ENCODE measurements at regions not wholly inside any gene's neighbourhood (a gene's known extent, or its start where the extent isn't known, plus 50 kb on each side); places are given as distances from the start of the nearest gene placed in this dataset.

DNA sequence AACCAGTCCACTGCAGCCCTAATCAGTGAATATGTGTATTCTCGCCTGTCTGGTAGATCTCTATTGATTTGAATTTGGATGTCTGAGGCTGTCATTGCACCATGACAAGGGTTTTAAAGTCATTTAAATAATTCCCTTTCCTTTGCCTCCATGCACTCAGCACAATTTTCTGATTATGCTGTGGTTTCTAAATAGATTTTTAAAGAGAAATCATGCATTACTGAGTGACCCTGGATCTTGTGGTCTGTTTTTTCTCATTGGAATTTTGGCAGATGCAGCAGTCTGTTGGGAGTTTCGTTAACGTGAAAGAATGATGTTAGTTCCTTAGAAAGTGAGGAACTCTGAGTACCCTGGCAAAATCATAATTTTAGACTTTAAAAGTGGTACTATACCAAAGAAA, 396.0 kb downstream of the LRRC70 start:
- in situ Hi-C loops (cut with MboI; ENCODE audit: low sequenced_read_pairs in 4 of 4) (no loop called here), intact Hi-C loops (cut with DNase I; ENCODE audit: low total_unique reads) (no loop called here)
- no peaks in the 10 kb centered on the region for H3K27me3 ChIP-seq
- DNase-seq (no peak), ATAC-seq (no peak)
- no peaks in the 10 kb centered on the region for H3K9me3 ChIP-seq
- H3K4me1 ChIP-seq, result no peaks in the 10 kb centered on the region
- no peak overlapping the region for H3K27ac ChIP-seq
- no peaks in the 10 kb centered on the region for H3K36me3 ChIP-seq
- TF ChIP-seq, protein P1, sequence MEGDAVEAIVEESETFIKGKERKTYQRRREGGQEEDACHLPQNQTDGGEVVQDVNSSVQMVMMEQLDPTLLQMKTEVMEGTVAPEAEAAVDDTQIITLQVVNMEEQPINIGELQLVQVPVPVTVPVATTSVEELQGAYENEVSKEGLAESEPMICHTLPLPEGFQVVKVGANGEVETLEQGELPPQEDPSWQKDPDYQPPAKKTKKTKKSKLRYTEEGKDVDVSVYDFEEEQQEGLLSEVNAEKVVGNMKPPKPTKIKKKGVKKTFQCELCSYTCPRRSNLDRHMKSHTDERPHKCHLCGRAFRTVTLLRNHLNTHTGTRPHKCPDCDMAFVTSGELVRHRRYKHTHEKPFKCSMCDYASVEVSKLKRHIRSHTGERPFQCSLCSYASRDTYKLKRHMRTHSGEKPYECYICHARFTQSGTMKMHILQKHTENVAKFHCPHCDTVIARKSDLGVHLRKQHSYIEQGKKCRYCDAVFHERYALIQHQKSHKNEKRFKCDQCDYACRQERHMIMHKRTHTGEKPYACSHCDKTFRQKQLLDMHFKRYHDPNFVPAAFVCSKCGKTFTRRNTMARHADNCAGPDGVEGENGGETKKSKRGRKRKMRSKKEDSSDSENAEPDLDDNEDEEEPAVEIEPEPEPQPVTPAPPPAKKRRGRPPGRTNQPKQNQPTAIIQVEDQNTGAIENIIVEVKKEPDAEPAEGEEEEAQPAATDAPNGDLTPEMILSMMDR (IDR thresholded peaks at IDR 0.05 in 4 of 5, conservative IDR thresholded peaks at IDR 0.05 in 1 of 5), result no peak
- no peak for TF ChIP-seq POLR2A (IDR thresholded peaks at IDR 0.05)
- H3K4me3 ChIP-seq, result no peak overlapping the region

DNA sequence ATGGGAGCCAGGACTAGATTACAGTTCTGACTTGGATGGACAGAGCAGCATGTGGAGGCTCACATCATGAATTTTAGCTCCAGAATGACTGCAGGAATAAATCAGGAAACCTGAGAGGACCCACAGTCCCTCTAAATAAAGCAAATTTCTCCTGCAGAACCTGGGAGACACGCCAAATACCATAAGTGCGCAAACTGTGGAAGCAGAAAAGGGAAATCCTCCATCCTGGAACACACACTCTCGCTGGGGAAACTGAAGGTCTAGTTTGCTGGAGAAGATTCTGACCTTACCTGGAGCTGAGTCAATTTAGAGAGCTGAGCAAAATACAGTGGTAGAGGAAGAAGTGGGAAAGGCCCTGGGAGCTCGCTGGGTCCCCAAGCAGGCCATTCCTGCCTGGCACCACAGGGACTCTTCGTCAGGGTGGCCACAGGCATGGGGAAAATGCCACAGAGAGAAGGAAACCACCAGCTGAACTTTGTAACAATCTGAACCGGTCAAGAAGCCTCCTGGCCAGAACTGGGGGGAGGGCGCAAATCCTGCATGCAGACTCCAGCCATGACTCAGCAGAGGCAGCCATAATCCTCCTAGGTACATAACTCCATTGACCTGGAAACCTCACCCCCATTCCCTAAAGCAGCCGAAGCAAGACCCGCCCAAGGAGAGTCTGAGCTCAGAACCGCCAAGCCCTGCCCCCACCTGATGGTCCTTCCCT, 390.9 kb downstream of the LRRC70 start:
- ATAC-seq, result no peak
- no peak for TF ChIP-seq POLR2A (IDR thresholded peaks at IDR 0.05)
- TF ChIP-seq, protein P1 (IDR thresholded peaks at IDR 0.05 in 4 of 5, conservative IDR thresholded peaks at IDR 0.05 in 1 of 5), result no peak
- H3K27ac ChIP-seq, result no peak overlapping the region
- intact Hi-C loops (cut with DNase I; ENCODE audit: low total_unique reads) (no loop called here), in situ Hi-C loops (cut with MboI; ENCODE audit: low sequenced_read_pairs in 4 of 4) (no loop called here)
- no peak for DNase-seq
- no peaks in the 10 kb centered on the region for H3K27me3 ChIP-seq
- H3K36me3 ChIP-seq, result no peaks in the 10 kb centered on the region
- no peaks in the 10 kb centered on the region for H3K4me1 ChIP-seq
- H3K9me3 ChIP-seq, result no peaks in the 10 kb centered on the region
- no peak overlapping the region for H3K4me3 ChIP-seq

DNA sequence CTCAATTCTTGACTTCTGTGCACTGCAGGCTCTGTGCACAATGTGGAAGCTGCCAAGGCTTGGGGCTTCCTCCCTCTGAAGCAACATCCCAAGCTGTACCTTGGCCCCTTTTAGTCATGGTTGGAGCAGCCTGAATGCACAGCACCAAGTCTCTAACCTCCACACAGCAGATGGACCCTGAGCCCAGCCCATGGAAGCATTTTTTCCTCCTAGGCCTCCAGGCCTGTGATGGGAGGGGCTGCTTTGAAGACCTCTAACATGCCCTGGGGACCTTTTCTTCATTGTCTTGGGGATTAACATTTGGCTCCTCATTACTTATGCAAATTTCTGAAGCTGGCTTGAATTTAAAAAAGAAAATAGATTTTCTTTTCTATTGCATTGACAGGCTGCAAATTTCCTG, 385.8 kb downstream of the LRRC70 start:
- Histone ChIP-seq H3K4me3 (no peak overlapping the region), H3K9me3 (no peaks in the 10 kb centered on the region), H3K27ac (no peak overlapping the region), H3K27me3 (no peaks in the 10 kb centered on the region), H3K4me1 (no peaks in the 10 kb centered on the region), H3K36me3 (no peaks in the 10 kb centered on the region)
- TF ChIP-seq POLR2A (IDR thresholded peaks at IDR 0.05), result no peak
- TF ChIP-seq, protein P1 (IDR thresholded peaks at IDR 0.05 in 4 of 5, conservative IDR thresholded peaks at IDR 0.05 in 1 of 5), result no peak
- ATAC-seq, result no peak
- intact Hi-C loops (cut with DNase I; ENCODE audit: low total_unique reads) (no loop called here), in situ Hi-C loops (cut with MboI; ENCODE audit: low sequenced_read_pairs in 4 of 4) (no loop called here)
- DNase-seq, result no peak

DNA sequence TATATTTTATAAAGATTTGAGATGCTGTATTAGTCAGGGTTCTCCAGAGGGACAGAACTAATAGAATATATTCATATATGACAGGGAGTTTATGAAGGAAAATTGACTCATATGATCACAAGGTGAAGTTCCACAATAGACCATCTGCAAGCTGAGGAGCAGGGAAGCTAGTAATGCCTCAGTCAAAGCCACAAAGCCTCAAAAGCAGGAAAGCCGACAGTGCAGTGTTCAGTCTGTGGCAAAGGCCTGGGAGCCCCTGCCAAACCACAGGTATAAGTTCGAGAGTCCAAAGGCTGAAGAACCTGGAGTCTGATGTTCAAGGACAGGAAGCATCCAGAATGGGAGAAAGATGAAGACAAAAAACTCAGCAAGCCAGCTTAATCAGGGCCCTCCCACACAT, 382.2 kb downstream of the LRRC70 start:
- TF ChIP-seq, protein P1 (IDR thresholded peaks at IDR 0.05 in 4 of 5, conservative IDR thresholded peaks at IDR 0.05 in 1 of 5), result no peak
- no peak for TF ChIP-seq POLR2A (IDR thresholded peaks at IDR 0.05)
- H3K27me3 ChIP-seq, result no peaks in the 10 kb centered on the region
- H3K4me1 ChIP-seq, result no peaks in the 10 kb centered on the region
- in situ Hi-C loops (cut with MboI; ENCODE audit: low sequenced_read_pairs in 4 of 4) (no loop called here), intact Hi-C loops (cut with DNase I; ENCODE audit: low total_unique reads) (no loop called here)
- H3K9me3 ChIP-seq, result no peaks in the 10 kb centered on the region
- no peaks in the 10 kb centered on the region for H3K36me3 ChIP-seq
- ATAC-seq (no peak), DNase-seq (no peak)
- H3K27ac ChIP-seq, result no peak overlapping the region
- H3K4me3 ChIP-seq, result no peak overlapping the region

DNA sequence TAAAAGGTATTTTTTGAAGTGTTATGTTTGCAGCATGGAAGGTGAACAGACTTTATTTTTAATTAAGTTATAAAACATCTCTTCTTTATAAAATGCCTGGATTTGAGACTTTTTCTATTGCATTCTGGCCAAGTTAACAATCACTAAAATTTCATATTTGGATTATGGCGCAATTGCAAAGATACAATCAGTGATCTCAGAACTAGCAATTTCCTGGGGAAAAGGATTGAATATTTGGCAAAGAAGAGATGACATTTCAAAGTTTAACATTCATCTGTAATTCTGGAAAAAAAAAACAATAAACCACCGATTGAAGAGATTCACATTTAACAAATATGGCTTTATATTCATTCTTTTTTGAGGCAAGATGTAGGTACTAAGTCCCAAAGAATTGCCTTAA, 378.0 kb downstream of the LRRC70 start:
- in situ Hi-C loops (cut with MboI; ENCODE audit: low sequenced_read_pairs in 4 of 4) (no loop called here), intact Hi-C loops (cut with DNase I; ENCODE audit: low total_unique reads) (no loop called here)
- no peaks in the 10 kb centered on the region for H3K4me1 ChIP-seq
- no peak overlapping the region for H3K4me3 ChIP-seq
- ATAC-seq (no peak), DNase-seq (no peak)
- no peaks in the 10 kb centered on the region for H3K27me3 ChIP-seq
- H3K27ac ChIP-seq, result no peak overlapping the region
- no peaks in the 10 kb centered on the region for H3K36me3 ChIP-seq
- no peak for TF ChIP-seq POLR2A (IDR thresholded peaks at IDR 0.05)
- TF ChIP-seq, protein P1 (IDR thresholded peaks at IDR 0.05 in 4 of 5, conservative IDR thresholded peaks at IDR 0.05 in 1 of 5), result no peak
- no peaks in the 10 kb centered on the region for H3K9me3 ChIP-seq
